WTC11 (cell line): ENCODE measurements at regions not wholly inside any gene's neighbourhood (a gene's known extent, or its start where the extent isn't known, plus 50 kb on each side); places are given as distances from the start of the nearest gene placed in this dataset.

ENCODE experiments used
- TEAD4 ChIP-seq: sonication (generic); formaldehyde crosslinking; IDR thresholded peaks from 2 replicates; pipeline ENCODE4 v1.8.0; 2022; ENCODE audit warnings: mild to moderate bottlenecking, missing genetic modification reagents
- ZNF232 ChIP-seq: sonication (generic); formaldehyde crosslinking; IDR thresholded peaks from 2 replicates; pipeline ENCODE4 v1.8.0; 2022; ENCODE audit warnings: mild to moderate bottlenecking, missing genetic modification reagents
- TF ChIP-seq, protein P1 (sequence below): fragments of 200-600 bp; IDR thresholded peaks from 2 replicates; pipeline ENCODE4 v1.8.0; 2022; ENCODE audit warnings: antibody characterized with exemption
- TF ChIP-seq, protein P2 (sequence below): sonication (generic); formaldehyde crosslinking; IDR thresholded peaks from 2 replicates; pipeline ENCODE4 v1.8.0; 2022; ENCODE audit warnings: missing genetic modification reagents
- TF ChIP-seq, protein P3 (sequence below): sonication (generic); formaldehyde crosslinking; conservative IDR thresholded peaks from 2 replicates; pipeline ENCODE4 v1.8.1; 2022; ENCODE audit warnings: mild to moderate bottlenecking, missing genetic modification reagents
- TF ChIP-seq, protein P4 (sequence below): sonication (generic); formaldehyde crosslinking; IDR thresholded peaks from 2 replicates; pipeline ENCODE4 v1.8.0; 2022; ENCODE audit warnings: mild to moderate bottlenecking, missing genetic modification reagents
- TF ChIP-seq, protein P5 (sequence below): sonication (generic); formaldehyde crosslinking; IDR thresholded peaks from 2 replicates; pipeline ENCODE4 v1.8.0; 2022; ENCODE audit warnings: mild to moderate bottlenecking, missing genetic modification reagents
- TF ChIP-seq, protein P6 (sequence below): sonication (generic); formaldehyde crosslinking; IDR thresholded peaks from 2 replicates; pipeline ENCODE4 v1.8.1; 2023; ENCODE audit warnings: mild to moderate bottlenecking, missing genetic modification reagents, moderate library complexity

GRCh38 chr14:106179761-106180160, 653.4 kb downstream of the TMEM121 start:
- TF ChIP-seq, protein P1, sequence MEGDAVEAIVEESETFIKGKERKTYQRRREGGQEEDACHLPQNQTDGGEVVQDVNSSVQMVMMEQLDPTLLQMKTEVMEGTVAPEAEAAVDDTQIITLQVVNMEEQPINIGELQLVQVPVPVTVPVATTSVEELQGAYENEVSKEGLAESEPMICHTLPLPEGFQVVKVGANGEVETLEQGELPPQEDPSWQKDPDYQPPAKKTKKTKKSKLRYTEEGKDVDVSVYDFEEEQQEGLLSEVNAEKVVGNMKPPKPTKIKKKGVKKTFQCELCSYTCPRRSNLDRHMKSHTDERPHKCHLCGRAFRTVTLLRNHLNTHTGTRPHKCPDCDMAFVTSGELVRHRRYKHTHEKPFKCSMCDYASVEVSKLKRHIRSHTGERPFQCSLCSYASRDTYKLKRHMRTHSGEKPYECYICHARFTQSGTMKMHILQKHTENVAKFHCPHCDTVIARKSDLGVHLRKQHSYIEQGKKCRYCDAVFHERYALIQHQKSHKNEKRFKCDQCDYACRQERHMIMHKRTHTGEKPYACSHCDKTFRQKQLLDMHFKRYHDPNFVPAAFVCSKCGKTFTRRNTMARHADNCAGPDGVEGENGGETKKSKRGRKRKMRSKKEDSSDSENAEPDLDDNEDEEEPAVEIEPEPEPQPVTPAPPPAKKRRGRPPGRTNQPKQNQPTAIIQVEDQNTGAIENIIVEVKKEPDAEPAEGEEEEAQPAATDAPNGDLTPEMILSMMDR, result no peak
- TF ChIP-seq, protein P2, sequence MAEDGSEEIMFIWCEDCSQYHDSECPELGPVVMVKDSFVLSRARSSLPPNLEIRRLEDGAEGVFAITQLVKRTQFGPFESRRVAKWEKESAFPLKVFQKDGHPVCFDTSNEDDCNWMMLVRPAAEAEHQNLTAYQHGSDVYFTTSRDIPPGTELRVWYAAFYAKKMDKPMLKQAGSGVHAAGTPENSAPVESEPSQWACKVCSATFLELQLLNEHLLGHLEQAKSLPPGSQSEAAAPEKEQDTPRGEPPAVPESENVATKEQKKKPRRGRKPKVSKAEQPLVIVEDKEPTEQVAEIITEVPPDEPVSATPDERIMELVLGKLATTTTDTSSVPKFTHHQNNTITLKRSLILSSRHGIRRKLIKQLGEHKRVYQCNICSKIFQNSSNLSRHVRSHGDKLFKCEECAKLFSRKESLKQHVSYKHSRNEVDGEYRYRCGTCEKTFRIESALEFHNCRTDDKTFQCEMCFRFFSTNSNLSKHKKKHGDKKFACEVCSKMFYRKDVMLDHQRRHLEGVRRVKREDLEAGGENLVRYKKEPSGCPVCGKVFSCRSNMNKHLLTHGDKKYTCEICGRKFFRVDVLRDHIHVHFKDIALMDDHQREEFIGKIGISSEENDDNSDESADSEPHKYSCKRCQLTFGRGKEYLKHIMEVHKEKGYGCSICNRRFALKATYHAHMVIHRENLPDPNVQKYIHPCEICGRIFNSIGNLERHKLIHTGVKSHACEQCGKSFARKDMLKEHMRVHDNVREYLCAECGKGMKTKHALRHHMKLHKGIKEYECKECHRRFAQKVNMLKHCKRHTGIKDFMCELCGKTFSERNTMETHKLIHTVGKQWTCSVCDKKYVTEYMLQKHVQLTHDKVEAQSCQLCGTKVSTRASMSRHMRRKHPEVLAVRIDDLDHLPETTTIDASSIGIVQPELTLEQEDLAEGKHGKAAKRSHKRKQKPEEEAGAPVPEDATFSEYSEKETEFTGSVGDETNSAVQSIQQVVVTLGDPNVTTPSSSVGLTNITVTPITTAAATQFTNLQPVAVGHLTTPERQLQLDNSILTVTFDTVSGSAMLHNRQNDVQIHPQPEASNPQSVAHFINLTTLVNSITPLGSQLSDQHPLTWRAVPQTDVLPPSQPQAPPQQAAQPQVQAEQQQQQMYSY (CRISPR knock-in tag), result no peak
- TF ChIP-seq, protein P3, sequence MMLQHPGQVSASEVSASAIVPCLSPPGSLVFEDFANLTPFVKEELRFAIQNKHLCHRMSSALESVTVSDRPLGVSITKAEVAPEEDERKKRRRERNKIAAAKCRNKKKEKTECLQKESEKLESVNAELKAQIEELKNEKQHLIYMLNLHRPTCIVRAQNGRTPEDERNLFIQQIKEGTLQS, result no peak
- TF ChIP-seq ZNF232 (CRISPR knock-in tag) (no peak), TEAD4 (no peak)
- TF ChIP-seq, protein P4, sequence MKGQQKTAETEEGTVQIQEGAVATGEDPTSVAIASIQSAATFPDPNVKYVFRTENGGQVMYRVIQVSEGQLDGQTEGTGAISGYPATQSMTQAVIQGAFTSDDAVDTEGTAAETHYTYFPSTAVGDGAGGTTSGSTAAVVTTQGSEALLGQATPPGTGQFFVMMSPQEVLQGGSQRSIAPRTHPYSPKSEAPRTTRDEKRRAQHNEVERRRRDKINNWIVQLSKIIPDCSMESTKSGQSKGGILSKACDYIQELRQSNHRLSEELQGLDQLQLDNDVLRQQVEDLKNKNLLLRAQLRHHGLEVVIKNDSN, result no peak
- TF ChIP-seq, protein P5, sequence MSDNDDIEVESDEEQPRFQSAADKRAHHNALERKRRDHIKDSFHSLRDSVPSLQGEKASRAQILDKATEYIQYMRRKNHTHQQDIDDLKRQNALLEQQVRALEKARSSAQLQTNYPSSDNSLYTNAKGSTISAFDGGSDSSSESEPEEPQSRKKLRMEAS, result no peak
- TF ChIP-seq, protein P6, sequence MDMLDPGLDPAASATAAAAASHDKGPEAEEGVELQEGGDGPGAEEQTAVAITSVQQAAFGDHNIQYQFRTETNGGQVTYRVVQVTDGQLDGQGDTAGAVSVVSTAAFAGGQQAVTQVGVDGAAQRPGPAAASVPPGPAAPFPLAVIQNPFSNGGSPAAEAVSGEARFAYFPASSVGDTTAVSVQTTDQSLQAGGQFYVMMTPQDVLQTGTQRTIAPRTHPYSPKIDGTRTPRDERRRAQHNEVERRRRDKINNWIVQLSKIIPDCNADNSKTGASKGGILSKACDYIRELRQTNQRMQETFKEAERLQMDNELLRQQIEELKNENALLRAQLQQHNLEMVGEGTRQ, result no peak
